ENCODE measurements at regions not wholly inside any gene's neighbourhood (a gene's known extent, or its start where the extent isn't known, plus 50 kb on each side); places are given as distances from the start of the nearest gene placed in this dataset.

DNA sequence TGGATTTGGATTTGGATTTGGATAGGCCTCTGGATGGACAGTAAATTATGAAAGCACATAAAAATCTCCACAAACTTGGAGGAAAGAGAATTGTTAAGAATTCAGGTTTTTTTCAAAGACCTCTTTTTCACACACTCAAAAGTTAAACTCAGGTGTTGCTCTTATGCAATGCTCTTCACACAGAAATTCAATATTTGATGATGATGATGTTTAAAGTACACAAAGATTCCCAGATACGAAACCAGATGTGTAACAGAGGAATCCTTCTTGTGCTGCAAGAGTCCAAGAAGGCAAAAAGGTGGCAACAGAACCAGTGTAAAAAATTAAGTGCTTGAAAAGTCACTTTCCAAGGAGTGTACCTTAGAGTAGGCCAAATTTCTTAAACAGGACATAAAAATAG is 75.8 kb upstream of the SPATS2L start:
- TF ChIP-seq, protein P1, sequence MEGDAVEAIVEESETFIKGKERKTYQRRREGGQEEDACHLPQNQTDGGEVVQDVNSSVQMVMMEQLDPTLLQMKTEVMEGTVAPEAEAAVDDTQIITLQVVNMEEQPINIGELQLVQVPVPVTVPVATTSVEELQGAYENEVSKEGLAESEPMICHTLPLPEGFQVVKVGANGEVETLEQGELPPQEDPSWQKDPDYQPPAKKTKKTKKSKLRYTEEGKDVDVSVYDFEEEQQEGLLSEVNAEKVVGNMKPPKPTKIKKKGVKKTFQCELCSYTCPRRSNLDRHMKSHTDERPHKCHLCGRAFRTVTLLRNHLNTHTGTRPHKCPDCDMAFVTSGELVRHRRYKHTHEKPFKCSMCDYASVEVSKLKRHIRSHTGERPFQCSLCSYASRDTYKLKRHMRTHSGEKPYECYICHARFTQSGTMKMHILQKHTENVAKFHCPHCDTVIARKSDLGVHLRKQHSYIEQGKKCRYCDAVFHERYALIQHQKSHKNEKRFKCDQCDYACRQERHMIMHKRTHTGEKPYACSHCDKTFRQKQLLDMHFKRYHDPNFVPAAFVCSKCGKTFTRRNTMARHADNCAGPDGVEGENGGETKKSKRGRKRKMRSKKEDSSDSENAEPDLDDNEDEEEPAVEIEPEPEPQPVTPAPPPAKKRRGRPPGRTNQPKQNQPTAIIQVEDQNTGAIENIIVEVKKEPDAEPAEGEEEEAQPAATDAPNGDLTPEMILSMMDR (IDR thresholded peaks at IDR 0.05; ENCODE audit: low read length) = no peak
- no peak for TF ChIP-seq EZH2 (IDR thresholded peaks at IDR 0.05; ENCODE audit: borderline replicate concordance, low read length)

Data from OCI-LY1 (cell line).